ENCODE measurements at regions not wholly inside any gene's neighbourhood (a gene's known extent, or its start where the extent isn't known, plus 50 kb on each side); places are given as distances from the start of the nearest gene placed in this dataset.
A peak's percentile ranks its signal among the peaks of the same experiment; 100 is the strongest.

DNA sequence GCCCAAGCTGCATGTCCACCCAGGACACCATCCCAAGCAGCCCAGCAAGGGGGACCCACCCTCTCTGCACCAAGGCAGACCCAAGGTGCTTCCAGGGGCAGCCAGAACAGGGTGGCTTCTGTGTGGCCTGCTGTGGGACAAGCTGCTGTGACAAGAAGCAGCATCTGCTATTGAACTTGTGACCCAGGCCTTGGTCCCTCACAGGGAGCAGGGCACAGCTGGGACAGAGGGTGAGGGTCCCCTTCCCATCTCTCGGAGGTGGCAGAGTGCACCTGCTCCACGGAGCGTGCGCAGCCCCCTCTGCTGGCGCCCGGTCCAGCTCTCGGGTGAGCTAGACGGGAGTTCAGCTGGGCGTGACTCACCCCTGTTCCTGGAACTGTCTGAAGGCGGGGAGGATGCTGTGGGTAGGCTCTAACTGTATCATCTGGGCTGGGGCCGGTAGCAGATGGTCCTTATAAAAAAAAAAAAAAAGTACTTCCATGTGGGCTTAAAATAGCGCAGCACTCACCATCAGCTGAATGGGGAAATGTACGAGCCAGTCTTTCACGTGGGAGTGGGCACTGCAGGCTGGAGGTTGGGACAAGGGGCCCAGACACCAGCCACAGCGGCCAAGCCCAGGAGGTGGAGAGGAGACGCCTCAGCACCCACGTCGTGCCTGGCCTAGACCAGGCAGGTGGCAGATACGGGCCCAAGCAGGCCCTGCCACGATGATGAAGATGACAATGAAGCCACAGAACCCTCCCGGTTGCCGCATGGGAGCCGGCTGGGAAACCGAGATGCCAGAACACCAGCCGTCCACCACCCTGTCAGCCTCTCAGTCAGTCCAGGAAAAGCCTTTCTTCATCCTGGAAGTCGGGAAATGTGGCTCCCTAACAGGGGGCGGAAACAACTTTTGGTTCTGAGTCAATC lies 136.8 kb upstream of the ID2 start:
- H2AFZ ChIP-seq (ENCODE audit: low read length): no peak overlapping the region
- H3K4me2 ChIP-seq (ENCODE audit: low read depth, low read length, poor library complexity, severe bottlenecking): peak overlapping the region; percentile 72
- H3K9me2 ChIP-seq (replicated peaks; ENCODE audit: low read depth, low read length): no peaks in the 10 kb centered on the region
- peaks cover 80% of the 10 kb centered on the region for H3K4me1 ChIP-seq (ENCODE audit: insufficient read depth, low read length, poor library complexity, severe bottlenecking)
- peaks cover 16% of the 10 kb centered on the region for H3F3A ChIP-seq (ENCODE audit: low read depth)
- H4K20me1 ChIP-seq (ENCODE audit: insufficient read depth, low read length, poor library complexity, severe bottlenecking): no peaks in the 10 kb centered on the region
- no peaks in the 10 kb centered on the region for H3K36me3 ChIP-seq (ENCODE audit: insufficient read depth, low read length)
- TF ChIP-seq, protein P1, sequence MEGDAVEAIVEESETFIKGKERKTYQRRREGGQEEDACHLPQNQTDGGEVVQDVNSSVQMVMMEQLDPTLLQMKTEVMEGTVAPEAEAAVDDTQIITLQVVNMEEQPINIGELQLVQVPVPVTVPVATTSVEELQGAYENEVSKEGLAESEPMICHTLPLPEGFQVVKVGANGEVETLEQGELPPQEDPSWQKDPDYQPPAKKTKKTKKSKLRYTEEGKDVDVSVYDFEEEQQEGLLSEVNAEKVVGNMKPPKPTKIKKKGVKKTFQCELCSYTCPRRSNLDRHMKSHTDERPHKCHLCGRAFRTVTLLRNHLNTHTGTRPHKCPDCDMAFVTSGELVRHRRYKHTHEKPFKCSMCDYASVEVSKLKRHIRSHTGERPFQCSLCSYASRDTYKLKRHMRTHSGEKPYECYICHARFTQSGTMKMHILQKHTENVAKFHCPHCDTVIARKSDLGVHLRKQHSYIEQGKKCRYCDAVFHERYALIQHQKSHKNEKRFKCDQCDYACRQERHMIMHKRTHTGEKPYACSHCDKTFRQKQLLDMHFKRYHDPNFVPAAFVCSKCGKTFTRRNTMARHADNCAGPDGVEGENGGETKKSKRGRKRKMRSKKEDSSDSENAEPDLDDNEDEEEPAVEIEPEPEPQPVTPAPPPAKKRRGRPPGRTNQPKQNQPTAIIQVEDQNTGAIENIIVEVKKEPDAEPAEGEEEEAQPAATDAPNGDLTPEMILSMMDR (conservative IDR thresholded peaks at IDR 0.05; ENCODE audit: low read length): peak; percentile 77
- TF ChIP-seq EZH2phosphoT487 (IDR thresholded peaks at IDR 0.05; ENCODE audit: borderline replicate concordance): no peak
- no peaks in the 10 kb centered on the region for H3K9me3 ChIP-seq (ENCODE audit: insufficient read depth, low read depth, low read length)
- H3K27me3 ChIP-seq (ENCODE audit: insufficient read depth, low read length, poor library complexity, severe bottlenecking): no peaks in the 10 kb centered on the region
- H3K79me2 ChIP-seq (ENCODE audit: insufficient read depth, low read length): peaks cover 11% of the 10 kb centered on the region; the same call in 1 of the 2 replicates
- H3K9ac ChIP-seq (ENCODE audit: low read depth, low read length, poor library complexity, severe bottlenecking): peak overlapping the region; percentile 95
- peak overlapping the region; percentile 20 for H3K4me3 ChIP-seq (ENCODE audit: low read length, poor library complexity, severe bottlenecking)

DNA sequence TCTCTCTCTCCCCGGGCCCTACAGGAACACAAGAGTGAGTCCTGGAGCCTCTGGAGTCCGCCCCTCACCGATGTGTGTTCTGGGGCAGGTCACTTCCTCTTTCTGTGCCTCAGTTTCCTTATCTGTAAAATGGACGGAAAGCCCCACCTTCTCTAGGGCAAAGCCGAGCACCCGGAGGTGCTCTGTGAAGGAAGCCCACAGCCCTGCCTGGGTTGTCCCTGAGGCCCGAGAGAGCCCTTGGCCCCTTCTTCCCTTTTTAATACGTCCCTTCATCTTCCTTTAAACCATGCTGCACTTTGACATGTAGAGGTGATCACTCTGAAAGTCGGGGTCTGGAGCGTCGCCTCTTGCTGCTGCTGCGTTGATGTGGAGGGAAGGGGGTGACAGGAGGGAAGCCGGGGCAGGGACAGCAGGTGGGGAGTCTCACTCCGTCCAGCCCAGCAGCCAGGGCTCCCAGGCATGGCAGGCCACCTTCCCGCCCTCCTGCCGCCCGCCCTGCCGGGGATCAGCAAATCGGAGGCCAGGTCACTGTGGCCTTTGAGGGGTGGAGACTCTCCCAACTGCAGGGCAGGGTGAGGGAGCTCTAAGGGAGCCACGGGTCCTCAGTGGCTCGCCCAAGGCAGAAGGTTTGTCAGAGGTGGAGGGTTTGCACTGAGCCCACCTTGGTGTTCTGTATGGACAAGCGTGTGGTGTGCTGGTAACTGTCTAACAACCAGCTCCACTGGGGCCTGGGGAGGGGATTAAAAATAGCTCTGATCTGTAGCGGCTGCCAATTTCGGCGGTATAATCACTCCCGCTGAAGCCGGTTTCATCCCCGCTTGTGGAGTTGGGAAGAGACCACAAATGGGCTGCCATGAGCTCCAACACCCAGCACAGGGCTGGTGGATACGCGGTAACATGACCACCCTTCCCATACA lies 135.9 kb upstream of the ID2 start:
- peak overlapping the region; percentile 9 for H3K4me3 ChIP-seq (ENCODE audit: low read length, poor library complexity, severe bottlenecking)
- H3K9me2 ChIP-seq (replicated peaks; ENCODE audit: low read depth, low read length): no peaks in the 10 kb centered on the region
- H2AFZ ChIP-seq (ENCODE audit: low read length): no peak overlapping the region
- no peaks in the 10 kb centered on the region for H3K27me3 ChIP-seq (ENCODE audit: insufficient read depth, low read length, poor library complexity, severe bottlenecking)
- H3K9ac ChIP-seq (ENCODE audit: low read depth, low read length, poor library complexity, severe bottlenecking): peak overlapping the region; percentile 78
- peaks cover 71% of the 10 kb centered on the region for H3K4me1 ChIP-seq (ENCODE audit: insufficient read depth, low read length, poor library complexity, severe bottlenecking)
- H4K20me1 ChIP-seq (ENCODE audit: insufficient read depth, low read length, poor library complexity, severe bottlenecking): no peaks in the 10 kb centered on the region
- H3K36me3 ChIP-seq (ENCODE audit: insufficient read depth, low read length): no peaks in the 10 kb centered on the region
- no peaks in the 10 kb centered on the region for H3K9me3 ChIP-seq (ENCODE audit: insufficient read depth, low read depth, low read length)
- H3K79me2 ChIP-seq (ENCODE audit: insufficient read depth, low read length): peaks cover 8% of the 10 kb centered on the region; the same call in 1 of the 2 replicates
- H3K4me2 ChIP-seq (ENCODE audit: low read depth, low read length, poor library complexity, severe bottlenecking): peak overlapping the region; percentile 49
- peaks cover 16% of the 10 kb centered on the region for H3F3A ChIP-seq (ENCODE audit: low read depth)
- no peak for TF ChIP-seq EZH2phosphoT487 (IDR thresholded peaks at IDR 0.05; ENCODE audit: borderline replicate concordance)
- TF ChIP-seq, protein P1 (conservative IDR thresholded peaks at IDR 0.05; ENCODE audit: low read length): no peak

DNA sequence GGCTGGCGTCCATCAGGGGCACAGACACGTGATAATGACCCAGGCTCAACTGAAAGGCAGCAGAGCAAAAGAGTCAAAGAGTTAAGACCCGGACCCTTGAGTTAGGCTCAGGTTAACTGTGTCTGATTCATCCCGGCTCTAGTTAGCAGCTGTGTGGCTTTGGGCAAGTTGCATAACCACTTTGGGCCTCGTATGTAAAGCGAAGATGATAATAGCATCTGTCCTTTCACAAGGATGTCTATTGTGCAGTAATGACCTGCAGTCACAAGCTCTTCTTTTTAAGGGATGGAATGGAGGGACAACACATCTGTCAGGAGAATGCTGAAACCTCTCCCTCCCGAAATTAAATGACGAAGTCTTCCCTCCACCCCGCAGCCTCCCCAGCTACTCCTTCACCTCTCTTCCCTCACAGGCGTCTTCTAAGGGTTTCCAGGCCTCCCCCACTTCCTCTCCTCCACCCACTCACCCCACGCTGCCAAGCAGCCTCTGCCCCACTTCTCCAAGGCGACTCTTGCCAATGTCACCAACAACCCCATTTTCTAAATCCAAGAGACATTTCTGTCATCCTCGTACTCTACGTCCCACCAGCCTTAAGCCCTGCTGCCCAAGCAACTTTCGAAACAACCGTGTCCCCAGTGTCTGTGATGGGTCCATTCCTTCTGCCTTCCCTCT lies 135.1 kb upstream of the ID2 start:
- peak overlapping the region; percentile 78 for H3K9ac ChIP-seq (ENCODE audit: low read depth, low read length, poor library complexity, severe bottlenecking)
- H3K36me3 ChIP-seq (ENCODE audit: insufficient read depth, low read length): no peaks in the 10 kb centered on the region
- H3K4me3 ChIP-seq (ENCODE audit: low read length, poor library complexity, severe bottlenecking): no peak overlapping the region
- H3K4me2 ChIP-seq (ENCODE audit: low read depth, low read length, poor library complexity, severe bottlenecking): no peak overlapping the region
- peaks cover 68% of the 10 kb centered on the region for H3K4me1 ChIP-seq (ENCODE audit: insufficient read depth, low read length, poor library complexity, severe bottlenecking)
- H4K20me1 ChIP-seq (ENCODE audit: insufficient read depth, low read length, poor library complexity, severe bottlenecking): no peaks in the 10 kb centered on the region
- no peaks in the 10 kb centered on the region for H3K27me3 ChIP-seq (ENCODE audit: insufficient read depth, low read length, poor library complexity, severe bottlenecking)
- H3K9me2 ChIP-seq (replicated peaks; ENCODE audit: low read depth, low read length): no peaks in the 10 kb centered on the region
- H2AFZ ChIP-seq (ENCODE audit: low read length): no peak overlapping the region
- no peak for TF ChIP-seq EZH2phosphoT487 (IDR thresholded peaks at IDR 0.05; ENCODE audit: borderline replicate concordance)
- TF ChIP-seq, protein P1 (conservative IDR thresholded peaks at IDR 0.05; ENCODE audit: low read length): no peak
- peaks cover under 1% of the 10 kb centered on the region; the same call in 1 of the 2 replicates for H3K79me2 ChIP-seq (ENCODE audit: insufficient read depth, low read length)
- H3F3A ChIP-seq (ENCODE audit: low read depth): peaks cover 16% of the 10 kb centered on the region
- H3K9me3 ChIP-seq (ENCODE audit: insufficient read depth, low read depth, low read length): no peaks in the 10 kb centered on the region

All from Loucy (cell line).